ENCODE measurements at regions not wholly inside any gene's neighbourhood (a gene's known extent, or its start where the extent isn't known, plus 50 kb on each side); places are given as distances from the start of the nearest gene placed in this dataset.
"Not testable (repeated sequence)": the region's sequence is repeated elsewhere in the genome, so short reads cannot be mapped to it uniquely, and the experiment has no call there.

- no peak for DNase-seq (ENCODE audit: extremely low read depth, low read depth, low spot score)
Observed at GRCh38 chr1:113292603-113293255, 97.6 kb upstream of the MAGI3 start.

GRCh38 chr1:113293256-113293626, 97.1 kb upstream of the MAGI3 start:
- no peak for DNase-seq (ENCODE audit: extremely low read depth, low read depth, low spot score)

DNA sequence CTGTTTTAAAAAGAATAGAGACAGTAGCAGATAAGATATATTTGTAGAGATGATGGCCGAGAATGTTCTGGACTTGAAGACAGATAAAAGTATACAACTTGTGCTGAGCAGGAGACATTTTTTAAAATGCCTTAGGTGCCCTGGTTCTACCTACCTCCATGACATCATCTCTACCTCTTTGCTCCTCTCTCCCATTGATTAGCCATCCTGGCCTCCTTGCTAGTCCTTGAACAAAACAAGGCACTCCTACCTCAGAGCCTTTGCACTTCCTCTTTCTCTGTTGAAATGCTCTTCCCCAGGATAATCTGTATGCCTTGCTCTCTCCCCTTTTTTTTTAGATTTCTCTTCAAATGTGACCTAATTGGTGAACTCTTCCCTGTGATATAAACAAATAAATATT, 92.6 kb upstream of the MAGI3 start:
- DNase-seq (ENCODE audit: extremely low read depth, low read depth, low spot score) = no peak

DNA sequence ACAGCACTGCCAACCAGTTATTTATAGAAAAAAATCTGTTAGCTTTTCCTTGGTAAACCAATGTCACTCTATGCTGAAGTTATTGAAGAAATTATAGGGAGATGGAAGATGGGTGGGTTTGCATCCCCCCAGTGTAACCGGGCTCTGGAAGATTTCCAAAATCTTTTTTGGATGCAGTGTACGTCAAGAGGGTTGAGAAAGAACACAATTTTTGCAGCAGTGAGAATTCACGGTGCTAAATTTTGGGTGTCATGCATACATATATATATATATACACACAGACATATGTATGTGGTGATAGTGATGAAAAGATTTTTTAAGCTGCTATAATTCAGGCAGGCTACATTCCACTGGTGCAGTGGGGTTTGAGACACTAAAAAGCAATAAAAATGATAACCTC, 91.4 kb upstream of the MAGI3 start:
- no peak for DNase-seq (ENCODE audit: extremely low read depth, low read depth, low spot score)

DNA sequence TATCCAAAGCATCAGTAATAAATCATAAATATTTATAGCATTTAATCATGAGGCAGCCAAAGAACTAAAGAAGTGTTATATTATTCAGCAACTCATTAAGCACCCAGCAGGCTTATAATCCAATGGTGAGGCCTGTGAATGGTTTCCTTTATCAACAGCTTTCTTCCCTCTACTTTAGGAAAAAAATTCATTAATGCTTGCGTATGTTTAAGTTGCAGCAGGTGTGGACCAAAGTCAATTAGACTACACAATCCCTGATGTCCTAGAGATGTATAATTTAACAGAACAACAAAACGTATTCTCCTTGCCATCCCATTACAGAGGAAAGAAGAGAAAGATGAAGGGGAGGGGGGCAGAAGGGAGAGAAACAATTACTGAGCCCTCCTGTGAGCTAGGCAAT, 87.7 kb upstream of the MAGI3 start:
- DNase-seq (ENCODE audit: extremely low read depth, low read depth, low spot score) = no peak

DNA sequence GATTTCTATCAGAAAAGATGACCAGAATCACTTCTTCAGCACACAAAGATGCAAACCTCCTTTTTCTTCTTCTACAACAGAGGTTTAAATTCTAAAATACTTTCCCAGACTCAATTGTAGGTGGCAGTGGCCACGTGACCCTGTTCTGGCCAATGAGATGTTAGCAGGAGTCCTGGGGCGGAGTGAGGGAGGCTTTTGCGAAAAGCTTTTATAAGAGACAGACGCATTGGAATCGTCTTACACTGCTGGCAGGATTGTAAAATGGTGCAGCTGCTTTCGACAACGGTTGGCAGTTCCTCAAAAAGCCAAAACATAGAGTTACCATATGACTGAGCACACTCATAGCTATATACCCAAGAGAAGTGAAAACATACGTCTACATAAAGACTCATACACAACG, 87.0 kb upstream of the MAGI3 start:
- DNase-seq (ENCODE audit: extremely low read depth, low read depth, low spot score) = no peak

DNA sequence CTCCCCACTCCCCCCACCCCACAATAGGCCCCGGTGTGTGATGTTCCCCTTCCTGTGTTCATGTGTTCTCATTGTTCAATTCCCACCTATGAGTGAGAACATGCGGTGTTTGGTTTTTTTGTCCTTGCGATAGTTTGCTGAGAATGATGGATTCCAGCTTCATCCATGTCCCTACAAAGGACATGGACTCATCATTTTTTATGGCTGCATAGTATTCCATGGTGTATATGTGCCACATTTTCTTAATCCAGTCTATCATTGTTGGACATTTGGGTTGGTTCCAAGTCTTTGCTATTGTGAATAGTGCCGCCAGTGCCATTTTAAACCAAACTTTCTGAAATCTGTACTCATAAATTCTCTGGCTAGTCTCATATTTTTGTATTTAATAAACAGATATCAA, 85.3 kb upstream of the MAGI3 start:
- DNase-seq (ENCODE audit: extremely low read depth, low read depth, low spot score) = not testable (repeated sequence)

- no peak for DNase-seq (ENCODE audit: extremely low read depth, low read depth, low spot score)
Observed at GRCh38 chr1:113307771-113308445, 82.4 kb upstream of the MAGI3 start.

DNA sequence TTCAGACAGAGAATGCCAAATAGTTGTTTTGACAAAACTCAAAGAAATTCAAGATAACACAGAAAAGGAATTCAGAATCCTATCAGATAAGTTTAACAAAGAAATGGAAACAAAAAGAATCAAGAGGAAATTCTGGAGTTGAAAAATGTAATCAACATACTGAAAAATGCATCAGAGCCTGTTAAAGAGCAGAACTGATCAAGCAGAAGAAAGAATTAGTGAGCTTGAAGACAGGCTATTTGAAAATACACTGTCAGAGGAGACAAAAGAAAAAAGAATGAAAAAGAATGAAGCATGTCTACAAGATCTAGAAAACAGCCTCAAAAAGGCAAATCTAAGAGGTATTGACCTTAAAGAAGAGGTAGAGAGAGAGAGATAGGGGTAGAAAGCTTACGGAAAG, 77.7 kb upstream of the MAGI3 start:
- not testable (repeated sequence) for DNase-seq (ENCODE audit: extremely low read depth, low read depth, low spot score)

GRCh38 chr1:113314600-113314999, 75.7 kb upstream of the MAGI3 start:
- DNase-seq (ENCODE audit: extremely low read depth, low read depth, low spot score) = no peak

DNA sequence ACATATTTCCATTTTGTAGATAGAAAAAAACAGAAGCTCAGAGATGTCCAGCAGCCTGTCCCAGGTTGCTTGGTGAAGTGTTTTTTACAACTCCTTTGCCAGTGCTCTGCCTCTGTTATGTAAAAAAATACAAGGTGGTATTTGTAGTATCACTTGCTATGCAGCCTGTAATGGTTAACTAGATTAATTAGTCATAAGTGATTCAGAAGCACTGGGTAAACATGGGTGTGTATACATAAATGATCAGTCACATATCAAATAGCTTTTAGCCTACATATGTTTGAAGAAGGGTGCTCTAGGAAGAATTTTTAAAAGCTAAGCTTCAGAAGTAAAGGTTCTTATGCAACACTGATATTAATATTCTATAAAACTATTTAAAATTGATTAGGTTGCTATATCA, 70.0 kb upstream of the MAGI3 start:
- DNase-seq (ENCODE audit: extremely low read depth, low read depth, low spot score) = no peak

GRCh38 chr1:113320972-113321680, 69.2 kb upstream of the MAGI3 start:
- no peak for DNase-seq (ENCODE audit: extremely low read depth, low read depth, low spot score)

DNA sequence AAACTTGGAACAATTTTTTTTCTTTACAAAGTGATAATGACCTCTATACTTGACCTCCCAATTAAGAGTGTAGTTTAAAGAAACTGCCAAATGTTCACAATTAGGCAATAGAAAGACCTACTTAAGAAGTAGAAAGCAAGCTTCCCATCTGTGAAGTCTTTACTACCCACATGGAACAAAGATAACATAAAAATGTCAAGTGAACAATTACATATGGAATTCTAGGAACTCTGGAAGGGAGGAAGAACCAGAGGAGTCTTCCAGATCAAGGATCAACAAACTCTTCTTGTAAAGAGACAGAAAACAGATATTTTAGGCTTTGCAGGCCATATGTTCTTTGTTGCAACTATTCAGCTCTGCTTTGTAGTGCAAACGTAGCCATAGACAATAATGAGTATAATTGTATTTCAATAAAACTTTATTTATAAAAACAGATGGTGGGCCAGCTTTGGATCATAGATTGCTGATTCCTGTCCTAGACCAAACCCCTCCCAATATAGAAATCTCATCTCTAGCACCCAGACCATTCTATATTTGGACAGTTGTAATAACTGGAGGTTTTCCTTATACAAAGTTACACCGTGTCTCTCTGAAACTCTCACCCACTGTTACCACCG, 68.4 kb upstream of the MAGI3 start:
- no peak for DNase-seq (ENCODE audit: extremely low read depth, low read depth, low spot score)

DNA sequence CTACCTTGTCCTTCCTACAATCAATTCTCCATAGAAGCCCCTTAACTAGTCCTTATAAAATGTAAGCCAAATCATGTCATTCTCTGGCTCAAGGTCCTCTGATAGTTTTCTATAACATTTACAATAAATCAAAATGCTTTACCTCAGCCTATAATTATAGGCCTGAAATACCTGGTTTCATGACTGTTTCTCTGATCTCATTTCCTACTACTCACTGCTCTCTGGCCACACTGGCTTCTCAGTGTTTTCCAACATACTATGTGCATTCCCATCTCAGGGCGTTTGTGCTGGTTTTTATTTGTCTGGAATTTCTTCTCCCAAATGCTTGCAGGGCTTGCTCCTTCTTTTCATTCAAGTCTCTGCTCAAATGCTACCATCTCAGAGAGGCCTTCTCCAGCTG, 67.9 kb upstream of the MAGI3 start:
- DNase-seq (ENCODE audit: extremely low read depth, low read depth, low spot score) = no peak

DNA sequence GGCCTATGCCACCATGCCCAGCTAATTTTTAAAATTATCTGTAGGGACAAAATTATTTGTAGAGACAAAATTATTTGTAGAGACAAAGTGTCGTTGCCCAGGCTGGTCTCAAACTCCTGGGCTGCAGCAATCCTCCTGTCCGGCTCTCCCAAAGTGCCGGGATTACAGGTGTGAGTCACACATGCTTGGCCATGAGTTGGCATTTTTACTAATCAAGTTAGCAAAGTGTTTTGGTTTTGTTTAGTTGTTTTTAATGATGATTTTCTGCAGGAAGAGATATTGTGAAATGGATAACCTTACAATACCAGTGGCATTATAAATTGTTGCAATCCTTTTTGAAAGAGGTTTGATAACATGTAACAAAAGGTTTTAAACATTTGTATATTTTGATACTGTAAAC, 65.3 kb upstream of the MAGI3 start:
- DNase-seq (ENCODE audit: extremely low read depth, low read depth, low spot score) = no peak

DNA sequence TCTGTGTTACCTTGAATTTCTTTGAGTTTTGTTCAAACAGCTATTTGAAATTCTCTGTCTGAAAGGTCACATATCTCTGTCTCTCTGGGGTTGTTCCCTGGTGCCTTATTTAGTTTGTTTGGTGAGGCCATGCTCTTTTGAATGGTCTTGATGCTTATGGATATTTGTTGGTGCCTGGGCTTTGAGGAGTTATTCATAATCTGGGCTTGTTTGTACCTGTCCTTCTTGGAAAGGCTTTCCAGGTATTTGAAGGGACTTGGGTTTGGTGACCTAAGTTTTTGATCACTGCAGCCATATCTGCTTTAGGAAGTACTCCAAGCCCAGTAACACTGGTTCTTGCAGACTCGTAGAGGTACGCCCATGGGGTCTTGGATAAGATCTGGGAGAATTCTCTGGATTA, 63.3 kb upstream of the MAGI3 start:
- no peak for DNase-seq (ENCODE audit: extremely low read depth, low read depth, low spot score)

DNA sequence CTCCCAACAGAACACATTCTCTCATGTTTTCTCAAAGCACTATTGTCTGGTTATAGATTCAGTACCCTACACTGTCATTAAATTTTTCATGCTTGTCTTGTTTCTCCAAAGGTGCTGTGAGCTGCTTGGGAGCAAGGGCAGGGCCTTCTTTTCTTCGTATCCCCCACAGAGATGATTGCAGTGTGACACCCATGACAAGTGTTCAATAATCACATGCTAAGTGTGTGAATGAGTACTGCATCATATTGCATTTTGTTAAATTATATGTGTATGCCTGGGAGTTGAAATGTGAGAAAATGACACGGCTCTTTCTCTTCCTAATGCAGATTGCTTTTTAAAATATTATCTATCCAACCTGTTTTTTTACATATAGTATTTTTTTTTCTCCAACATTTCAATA, 57.3 kb upstream of the MAGI3 start:
- no peak for DNase-seq (ENCODE audit: extremely low read depth, low read depth, low spot score)

GRCh38 chr1:113340038-113340437, 50.3 kb upstream of the MAGI3 start:
- DNase-seq (ENCODE audit: extremely low read depth, low read depth, low spot score) = no peak
